PFSK-1 (cell line): ENCODE measurements at regions not wholly inside any gene's neighbourhood (a gene's known extent, or its start where the extent isn't known, plus 50 kb on each side); places are given as distances from the start of the nearest gene placed in this dataset.

Source experiments
- FOXP2 ChIP-seq: optimal IDR thresholded peaks from 2 replicates; pipeline ENCODE3; 2011; ENCODE audit warnings: borderline replicate concordance, control low read depth, inconsistent platforms; ENCODE audit not compliant: insufficient read depth; ENCODE audit errors: extremely low read length, extremely low read depth
- POLR2AphosphoS5 ChIP-seq: IDR thresholded peaks from 2 replicates; pipeline ENCODE4 v1.6.1; 2012; ENCODE audit warnings: low read depth, mild to moderate bottlenecking, control low read depth, low read length, moderate library complexity
- SIN3A ChIP-seq: IDR thresholded peaks from 2 replicates; pipeline ENCODE4 v1.6.1; 2012; ENCODE audit warnings: mild to moderate bottlenecking, low read length, moderate library complexity, borderline replicate concordance; ENCODE audit not compliant: insufficient read depth

DNA sequence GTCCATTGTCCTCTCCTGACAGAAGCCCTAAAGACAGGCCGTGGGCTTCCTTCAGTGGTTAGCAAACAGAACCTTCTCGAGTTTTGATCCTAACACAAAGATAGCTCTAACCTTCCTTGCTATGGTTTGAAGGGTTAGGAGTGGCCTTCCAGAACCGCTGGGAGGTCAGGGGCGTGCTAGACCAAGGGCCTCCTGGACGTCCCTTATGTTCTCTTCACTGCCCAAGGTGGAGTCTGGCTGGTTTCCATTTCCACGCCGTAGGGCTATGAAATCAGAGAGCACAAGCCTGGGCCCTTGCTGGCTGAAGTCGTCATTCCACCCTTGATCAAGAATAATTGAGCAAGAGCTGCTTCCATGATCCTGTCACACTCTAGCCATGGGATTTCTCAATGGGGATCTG, 475.1 kb downstream of the SHQ1 start:
- TF ChIP-seq SIN3A (no peak), POLR2AphosphoS5 (no peak), FOXP2 (no peak)
